CD14-positive monocyte (primary cell): ENCODE measurements at regions not wholly inside any gene's neighbourhood (a gene's known extent, or its start where the extent isn't known, plus 50 kb on each side); places are given as distances from the start of the nearest gene placed in this dataset.

Experiments
- DNase-seq, 3 donors: peaks; one replicate each; pipeline ENCODE4 v3.0.0-alpha.2; 2011 to 2022
- H2AFZ ChIP-seq: 2 replicates; pipeline ENCODE4 v1.6.0; 2012; ENCODE audit warnings: mild to moderate bottlenecking, low read depth, low read length, inconsistent platforms; ENCODE audit not compliant: insufficient read depth, poor library complexity, severe bottlenecking
- H3K27ac ChIP-seq, 2 donors: 1 replicate in 1 of 2; 2 replicates in 1 of 2; pipeline ENCODE4 v1.5.1; 2012 to 2013; ENCODE audit warnings: low read length in 2 of 2, control low read depth in 1 of 2, inconsistent platforms in 1 of 2, low read depth in 1 of 2, mild to moderate bottlenecking in 1 of 2
- H3K27me3 ChIP-seq, 2 donors: one replicate each; pipeline versions ENCODE4 v1.6.0 to v1.6.1; 2011 to 2013; ENCODE audit warnings: low read length in 2 of 2; ENCODE audit not compliant: control insufficient read depth in 2 of 2, insufficient read depth in 2 of 2
- H3K36me3 ChIP-seq, 2 donors: replicated peaks in 1 of 2; 1 replicate in 1 of 2; 2 replicates in 1 of 2; pipeline versions ENCODE4 v1.5.1 to v1.6.1; 2012 to 2013; ENCODE audit warnings: low read length in 2 of 2, control low read depth in 1 of 2, inconsistent platforms in 1 of 2, mild to moderate bottlenecking in 1 of 2; ENCODE audit not compliant: insufficient read depth in 2 of 2, control insufficient read depth in 1 of 2
- H3K4me1 ChIP-seq, 2 donors: 1 replicate in 1 of 2; 2 replicates in 1 of 2; pipeline versions ENCODE4 v1.5.1 to v1.6.1; 2012 to 2013; ENCODE audit warnings: low read length in 2 of 2, control low read depth in 1 of 2, inconsistent platforms in 1 of 2, mild to moderate bottlenecking in 1 of 2, moderate library complexity in 1 of 2; ENCODE audit not compliant: insufficient read depth in 2 of 2, control insufficient read depth in 1 of 2
- H3K4me2 ChIP-seq: replicated peaks from 2 replicates; pipeline ENCODE3; 2012; ENCODE audit warnings: low read length, moderate library complexity, mild to moderate bottlenecking; ENCODE audit not compliant: poor library complexity, severe bottlenecking; ENCODE audit errors: extremely low read depth
- H3K4me3 ChIP-seq, 3 experiments: fragments of 200-600 bp in 1 of 3; sonication (generic) in 1 of 3; replicated peaks in 1 of 3; 1 replicate in 2 of 3; 2 replicates in 1 of 3; pipeline ENCODE4 v1.5.1; 2011 to 2013; ENCODE audit warnings: low read length in 3 of 3, mild to moderate bottlenecking in 3 of 3, control low read depth in 2 of 3, low read depth in 2 of 3, inconsistent platforms in 1 of 3, moderate library complexity in 1 of 3
- H3K79me2 ChIP-seq: 2 replicates; pipeline ENCODE4 v1.6.0; 2012; ENCODE audit warnings: mild to moderate bottlenecking, control low read depth, inconsistent platforms, low read length, moderate library complexity; ENCODE audit not compliant: insufficient read depth
- H3K9ac ChIP-seq: 2 replicates; pipeline ENCODE4 v1.6.0; 2017; ENCODE audit warnings: low read length, mild to moderate bottlenecking; ENCODE audit not compliant: insufficient read depth, poor library complexity, severe bottlenecking
- H3K9me3 ChIP-seq, 2 donors: replicated peaks in 1 of 2; 1 replicate in 1 of 2; 2 replicates in 1 of 2; pipeline versions ENCODE4 v1.5.1 to v1.6.1; 2012 to 2013; ENCODE audit warnings: low read length in 2 of 2, control low read depth in 1 of 2; ENCODE audit not compliant: control insufficient read depth in 1 of 2, insufficient read depth in 1 of 2
- H4K20me1 ChIP-seq: 2 replicates; pipeline ENCODE4 v1.6.0; 2012; ENCODE audit warnings: mild to moderate bottlenecking, low read length, control low read depth, moderate library complexity; ENCODE audit not compliant: insufficient read depth
- H3K27ac Mint-ChIP-seq, 7 donors: one replicate each; pipeline ENCODE4 v1.8.0; 2020; ENCODE audit warnings: mild to moderate bottlenecking in 7 of 7, mixed read lengths in 7 of 7, moderate library complexity in 6 of 7, inconsistent platforms in 2 of 7
- H3K27me3 Mint-ChIP-seq, 3 donors: one replicate each; pipeline ENCODE4 v1.8.0; 2021 to 2022; ENCODE audit warnings: low read depth in 3 of 3, mild to moderate bottlenecking in 3 of 3, mixed read lengths in 3 of 3, moderate library complexity in 3 of 3, inconsistent platforms in 1 of 3
- H3K36me3 Mint-ChIP-seq, 2 donors: one replicate each; pipeline ENCODE4 v1.8.0; 2020; ENCODE audit warnings: mixed read lengths in 2 of 2, inconsistent platforms in 1 of 2, mild to moderate bottlenecking in 1 of 2
- H3K4me1 Mint-ChIP-seq: one replicate; pipeline ENCODE4 v1.8.0; 2020; ENCODE audit warnings: mild to moderate bottlenecking, mixed read lengths
- H3K4me3 Mint-ChIP-seq, 2 donors: one replicate each; pipeline ENCODE4 v1.8.0; 2020; ENCODE audit warnings: mild to moderate bottlenecking in 2 of 2, mixed read lengths in 2 of 2, moderate library complexity in 1 of 2
- H3K9me3 Mint-ChIP-seq, 7 donors: one replicate each; pipeline ENCODE4 v1.8.0; 2020 to 2022; ENCODE audit warnings: mixed read lengths in 7 of 7, mild to moderate bottlenecking in 6 of 7, moderate library complexity in 6 of 7, inconsistent platforms in 2 of 7
- CTCF ChIP-seq: fragments of 200-600 bp; IDR thresholded peaks from one replicate; pipeline ENCODE4 v1.8.0; 2022; ENCODE audit warnings: antibody characterized with exemption, mild to moderate bottlenecking
- WGBS: methylation state at CpG from one replicate; pipeline ENCODE4 v1.1.5; 2013; ENCODE audit warnings: missing lambda C conversion rate; ENCODE audit not compliant: insufficient coverage; 5-methylcytosine and 5-hydroxymethylcytosine counted together
- intact Hi-C, 2 donors: fragments of 100-400 bp; cut with micrococcal nuclease; formaldehyde crosslinking; loops; one replicate each; pipeline versions ENCODE4 v1.15.0 to v1.15.1; 2023

- H2AFZ ChIP-seq: no peak overlapping the region
- peaks cover 0 to 4% of the 10 kb centered on the region in 2 donors for H3K27me3 ChIP-seq
- no peaks in the 10 kb centered on the region for H3K36me3 ChIP-seq
- DNase-seq: no peak
- WGBS: 87% methylated on average over 5 of the region's 7 CpGs
- no peak overlapping the region for H3K9ac ChIP-seq
- intact Hi-C loops: no loop called here
- Mint-ChIP-seq H3K36me3 (no peaks in the 10 kb centered on the region), H3K27ac (no peak overlapping the region), H3K4me1 (peaks cover 2% of the 10 kb centered on the region), H3K9me3 (no peaks in the 10 kb centered on the region), H3K27me3 (peaks cover 0 to 7% (median 2%) of the 10 kb centered on the region in 3 donors), H3K4me3 (no peak overlapping the region)
- H4K20me1 ChIP-seq: no peaks in the 10 kb centered on the region
- H3K79me2 ChIP-seq: no peaks in the 10 kb centered on the region
- TF ChIP-seq CTCF: no peak
- H3K4me3 ChIP-seq: no peak overlapping the region
- no peaks in the 10 kb centered on the region for H3K4me1 ChIP-seq
- H3K9me3 ChIP-seq: no peaks in the 10 kb centered on the region
- H3K27ac ChIP-seq: no peak overlapping the region
- H3K4me2 ChIP-seq: no peak overlapping the region
Measured at GRCh38 chr19:32240316-32240715, 105.1 kb upstream of the ZNF507 start.

- H3K27ac Mint-ChIP-seq: no peak overlapping the region
- H4K20me1 ChIP-seq: no peaks in the 10 kb centered on the region
- no peak overlapping the region for H2AFZ ChIP-seq
- H3K4me1 ChIP-seq: no peaks in the 10 kb centered on the region
- H3K27me3 ChIP-seq: peaks cover 0 to 4% of the 10 kb centered on the region in 2 donors
- H3K27ac ChIP-seq: no peak overlapping the region
- 100% methylated on average over 2 of the region's 8 CpGs for WGBS
- H3K4me1 Mint-ChIP-seq: peaks cover 2% of the 10 kb centered on the region
- H3K36me3 Mint-ChIP-seq: no peaks in the 10 kb centered on the region
- TF ChIP-seq CTCF: no peak
- H3K4me3 Mint-ChIP-seq: no peak overlapping the region
- peaks cover 0 to 6% (median 2%) of the 10 kb centered on the region in 3 donors for H3K27me3 Mint-ChIP-seq
- H3K9ac ChIP-seq: no peak overlapping the region
- H3K4me3 ChIP-seq: no peak overlapping the region
- no peak for DNase-seq
- H3K9me3 ChIP-seq: no peaks in the 10 kb centered on the region
- H3K36me3 ChIP-seq: no peaks in the 10 kb centered on the region
- intact Hi-C loops: no loop called here
- no peaks in the 10 kb centered on the region for H3K9me3 Mint-ChIP-seq
- no peaks in the 10 kb centered on the region for H3K79me2 ChIP-seq
- no peak overlapping the region for H3K4me2 ChIP-seq
Measured at GRCh38 chr19:32241306-32241705, 104.1 kb upstream of the ZNF507 start.
